Activated T-cell treated with anti-CD3 and anti-CD28 coated beads for 1 hour (primary cell): ENCODE measurements at regions not wholly inside any gene's neighbourhood (a gene's known extent, or its start where the extent isn't known, plus 50 kb on each side); places are given as distances from the start of the nearest gene placed in this dataset.
"Not testable (repeated sequence)": the region's sequence is repeated elsewhere in the genome, so short reads cannot be mapped to it uniquely, and the experiment has no call there.

ENCODE experiments used
- DNase-seq: peaks from one replicate; pipeline ENCODE4 v3.0.0-alpha.2; 2020; ENCODE audit warnings: low read depth

GRCh38 chr4:18638031-18638430 lies 616.5 kb upstream of the LCORL start:
- DNase-seq = no peak

- no peak for DNase-seq
These were observed 614.5 kb upstream of the LCORL start for GRCh38 chr4:18636001-18636585.

- no peak for DNase-seq
These were observed 614.0 kb upstream of the LCORL start for GRCh38 chr4:18635531-18635930.

- DNase-seq = no peak
These were observed 610.0 kb upstream of the LCORL start for GRCh38 chr4:18631586-18631985.

GRCh38 chr4:18630218-18631110 lies 608.9 kb upstream of the LCORL start:
- no peak for DNase-seq

GRCh38 chr4:18627447-18628005 lies 606.0 kb upstream of the LCORL start:
- no peak for DNase-seq

- no peak for DNase-seq
These were observed 605.4 kb upstream of the LCORL start for GRCh38 chr4:18626996-18627395.

- DNase-seq = no peak
These were observed 604.8 kb upstream of the LCORL start for GRCh38 chr4:18626366-18626765.

GRCh38 chr4:18621186-18621585 lies 599.6 kb upstream of the LCORL start:
- no peak for DNase-seq

- no peak for DNase-seq
These were observed 595.2 kb upstream of the LCORL start for GRCh38 chr4:18616720-18617119.

- no peak for DNase-seq
These were observed 589.5 kb upstream of the LCORL start for GRCh38 chr4:18611026-18611425.

- no peak for DNase-seq
These were observed 587.5 kb upstream of the LCORL start for GRCh38 chr4:18608908-18609533.

GRCh38 chr4:18602610-18603009 lies 581.1 kb upstream of the LCORL start:
- not testable (repeated sequence) for DNase-seq

- DNase-seq = peak; percentile 9
These were observed 571.9 kb upstream of the LCORL start for GRCh38 chr4:18593297-18594002.

- DNase-seq = no peak
These were observed 561.3 kb upstream of the LCORL start for GRCh38 chr4:18582841-18583240.

- DNase-seq = no peak
These were observed 556.8 kb upstream of the LCORL start for GRCh38 chr4:18578307-18578706.

GRCh38 chr4:18572481-18572880 lies 550.9 kb upstream of the LCORL start:
- no peak for DNase-seq

- no peak for DNase-seq
These were observed 549.8 kb upstream of the LCORL start for GRCh38 chr4:18571301-18571761.

GRCh38 chr4:18570370-18570769 lies 548.8 kb upstream of the LCORL start:
- DNase-seq = no peak

- DNase-seq = no peak
These were observed 547.0 kb upstream of the LCORL start for GRCh38 chr4:18568600-18568999.

- DNase-seq = no peak
These were observed 545.6 kb upstream of the LCORL start for GRCh38 chr4:18566970-18567799.
